HepG2 (cell line): ENCODE measurements at regions not wholly inside any gene's neighbourhood (a gene's known extent, or its start where the extent isn't known, plus 50 kb on each side); places are given as distances from the start of the nearest gene placed in this dataset.

ENCODE experiments used
- CTCF ChIP-seq: sonication (generic); formaldehyde crosslinking; IDR thresholded peaks from 2 replicates; pipeline ENCODE4 v1.5.0; 2020; ENCODE audit warnings: mild to moderate bottlenecking, missing genetic modification reagents, moderate library complexity
- EZH2 ChIP-seq: conservative IDR thresholded peaks from 2 replicates; pipeline ENCODE4 v1.6.1; 2012; ENCODE audit warnings: mild to moderate bottlenecking, low read depth, low read length, moderate library complexity
- HINFP ChIP-seq: sonication (generic); formaldehyde crosslinking; IDR thresholded peaks from 2 replicates; pipeline ENCODE4 v1.4.0; 2020; ENCODE audit warnings: low read depth, mild to moderate bottlenecking, missing genetic modification reagents
- JUNB ChIP-seq: sonication (generic); formaldehyde crosslinking; IDR thresholded peaks from 2 replicates; pipeline ENCODE4 v1.8.0; 2022; ENCODE audit warnings: missing genetic modification reagents, mild to moderate bottlenecking, borderline replicate concordance
- MAFK ChIP-seq, 2 experiments: IDR thresholded peaks in 1 of 2; conservative IDR thresholded peaks in 1 of 2; 2 replicates each; pipeline ENCODE4 v1.6.1; 2011; ENCODE audit warnings: improper control_type of control experiment in 2 of 2, low read length in 2 of 2
- RAD21 ChIP-seq: fragments of 450-650 bp; formaldehyde crosslinking; IDR thresholded peaks from 2 replicates; pipeline ENCODE4 v1.5.0; 2020; ENCODE audit warnings: mild to moderate bottlenecking
- SMARCC2 ChIP-seq: fragments of 450-650 bp; IDR thresholded peaks from 2 replicates; pipeline ENCODE4 v1.6.1; 2017; ENCODE audit warnings: antibody characterized with exemption, mild to moderate bottlenecking
- ZSCAN30 ChIP-seq: sonication (generic); formaldehyde crosslinking; IDR thresholded peaks from 2 replicates; pipeline ENCODE4 v1.5.0; 2020; ENCODE audit warnings: mild to moderate bottlenecking, missing genetic modification reagents
- TF ChIP-seq, protein P1 (sequence below), 2 experiments: sonication (generic) in 1 of 2; formaldehyde crosslinking in 1 of 2; IDR thresholded peaks; 2 replicates each; pipeline versions ENCODE4 v1.4.0 to v1.6.1; 2018 to 2020; ENCODE audit warnings: missing genetic modification reagents in 2 of 2, borderline replicate concordance in 1 of 2, low read depth in 1 of 2, mild to moderate bottlenecking in 1 of 2, missing biosample characterization in 1 of 2
- TF ChIP-seq, protein P2 (sequence below), 2 experiments: sonication (generic) in 1 of 2; formaldehyde crosslinking in 1 of 2; IDR thresholded peaks; 2 replicates each; pipeline versions ENCODE4 v1.5.1 to v1.6.1; 2011 to 2020; ENCODE audit warnings: borderline replicate concordance in 1 of 2, low read depth in 1 of 2, low read length in 1 of 2, mild to moderate bottlenecking in 1 of 2, missing genetic modification reagents in 1 of 2, moderate library complexity in 1 of 2

DNA sequence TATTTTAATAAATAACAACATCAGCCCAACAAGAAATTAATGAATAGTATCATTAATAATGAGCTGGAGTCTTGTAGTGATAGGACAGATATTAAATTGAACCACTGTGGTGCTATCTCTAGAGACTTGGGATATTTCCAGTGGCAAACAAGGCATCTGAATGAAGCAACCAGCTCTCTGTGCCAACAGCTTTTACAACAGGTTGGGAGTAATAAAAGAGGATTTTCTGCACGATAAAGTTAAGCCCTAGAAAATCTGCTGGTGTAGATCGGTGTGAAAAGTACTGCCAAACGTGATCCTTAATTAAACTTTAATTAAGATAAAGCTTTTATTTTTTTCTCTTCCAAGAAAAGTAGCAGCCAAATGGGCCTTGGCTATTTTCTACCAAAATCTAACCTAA, 385.5 kb downstream of the NR4A2 start:
- no peak for TF ChIP-seq ZSCAN30 (CRISPR knock-in tag)
- no peak for TF ChIP-seq JUNB (CRISPR knock-in tag)
- no peak for TF ChIP-seq CTCF (CRISPR knock-in tag)
- TF ChIP-seq, protein P1, sequence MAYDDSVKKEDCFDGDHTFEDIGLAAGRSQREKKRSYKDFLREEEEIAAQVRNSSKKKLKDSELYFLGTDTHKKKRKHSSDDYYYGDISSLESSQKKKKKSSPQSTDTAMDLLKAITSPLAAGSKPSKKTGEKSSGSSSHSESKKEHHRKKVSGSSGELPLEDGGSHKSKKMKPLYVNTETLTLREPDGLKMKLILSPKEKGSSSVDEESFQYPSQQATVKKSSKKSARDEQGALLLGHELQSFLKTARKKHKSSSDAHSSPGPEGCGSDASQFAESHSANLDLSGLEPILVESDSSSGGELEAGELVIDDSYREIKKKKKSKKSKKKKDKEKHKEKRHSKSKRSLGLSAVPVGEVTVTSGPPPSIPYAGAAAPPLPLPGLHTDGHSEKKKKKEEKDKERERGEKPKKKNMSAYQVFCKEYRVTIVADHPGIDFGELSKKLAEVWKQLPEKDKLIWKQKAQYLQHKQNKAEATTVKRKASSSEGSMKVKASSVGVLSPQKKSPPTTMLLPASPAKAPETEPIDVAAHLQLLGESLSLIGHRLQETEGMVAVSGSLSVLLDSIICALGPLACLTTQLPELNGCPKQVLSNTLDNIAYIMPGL (CRISPR knock-in tag; IDR thresholded peaks at IDR 0.05; ENCODE audit: borderline replicate concordance in 1 of 2, low read depth in 1 of 2), result no peak
- TF ChIP-seq EZH2, result no peak
- TF ChIP-seq RAD21 (CRISPR knock-in tag), result no peak
- TF ChIP-seq HINFP, result no peak
- TF ChIP-seq SMARCC2, result no peak
- TF ChIP-seq, protein P2, sequence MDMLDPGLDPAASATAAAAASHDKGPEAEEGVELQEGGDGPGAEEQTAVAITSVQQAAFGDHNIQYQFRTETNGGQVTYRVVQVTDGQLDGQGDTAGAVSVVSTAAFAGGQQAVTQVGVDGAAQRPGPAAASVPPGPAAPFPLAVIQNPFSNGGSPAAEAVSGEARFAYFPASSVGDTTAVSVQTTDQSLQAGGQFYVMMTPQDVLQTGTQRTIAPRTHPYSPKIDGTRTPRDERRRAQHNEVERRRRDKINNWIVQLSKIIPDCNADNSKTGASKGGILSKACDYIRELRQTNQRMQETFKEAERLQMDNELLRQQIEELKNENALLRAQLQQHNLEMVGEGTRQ (IDR thresholded peaks at IDR 0.05; ENCODE audit: low read depth, low read length), result no peak
- TF ChIP-seq, protein P2 (CRISPR knock-in tag; IDR thresholded peaks at IDR 0.05; ENCODE audit: borderline replicate concordance), result no peak
- no peak for TF ChIP-seq MAFK (conservative IDR thresholded peaks at IDR 0.05 in 1 of 2, IDR thresholded peaks at IDR 0.05 in 1 of 2; ENCODE audit: low read length in 2 of 2)
